Vagina (tissue), 2 donors: ENCODE measurements at regions not wholly inside any gene's neighbourhood (a gene's known extent, or its start where the extent isn't known, plus 50 kb on each side); places are given as distances from the start of the nearest gene placed in this dataset.

Experiments
- CTCF ChIP-seq, 3 experiments: fragments of 450-650 bp in 2 of 3; fragments of 200-600 bp in 1 of 3; sonication (generic) in 1 of 3; IDR thresholded peaks; one replicate each; pipeline ENCODE4 v1.5.1; 2017 to 2019; ENCODE audit warnings: antibody characterized with exemption in 3 of 3, mild to moderate bottlenecking in 2 of 3, moderate library complexity in 2 of 3
- POLR2AphosphoS5 ChIP-seq, 2 donors: sonication (generic); formaldehyde crosslinking; IDR thresholded peaks; one replicate each; pipeline ENCODE4 v1.9.0; 2017; ENCODE audit warnings: antibody characterized with exemption in 2 of 2, mild to moderate bottlenecking in 2 of 2, low read depth in 1 of 2; ENCODE audit not compliant: insufficient read depth in 1 of 2

- TF ChIP-seq CTCF (IDR thresholded peaks at IDR 0.05) (no peak), POLR2AphosphoS5 (IDR thresholded peaks at IDR 0.05; ENCODE audit: insufficient read depth in 1 of 2, low read depth in 1 of 2) (no peak)
Observed at GRCh38 chr7:153567426-153567825, 484.8 kb upstream of the DPP6 start.
